ENCODE measurements at regions not wholly inside any gene's neighbourhood (a gene's known extent, or its start where the extent isn't known, plus 50 kb on each side); places are given as distances from the start of the nearest gene placed in this dataset.

- BruUV-seq (replicated peaks): no TSS peak
- dilution Hi-C loops (cut with HindIII; ENCODE audit: low sequenced_read_pairs, unreplicated experiment) (no loop called here), in situ Hi-C loops (cut with MboI; ENCODE audit: low sequenced_read_pairs) (no loop called here), intact Hi-C loops (cut with micrococcal nuclease) (no loop called here)
- Histone ChIP-seq H3K79me1 (ENCODE audit: low read depth in 1 of 2, low read length in 2 of 2) (no peaks in the 10 kb centered on the region), H3K4me2 (ENCODE audit: low read depth, low read length) (no peak overlapping the region), H3K9me3 (ENCODE audit: control insufficient read depth, insufficient read depth, low read length) (peaks cover 4% of the 10 kb centered on the region), H3K27me3 (ENCODE audit: control insufficient read depth, insufficient read depth, low read length) (no peaks in the 10 kb centered on the region), H3K9me1 (ENCODE audit: insufficient read depth, low read length) (no peaks in the 10 kb centered on the region), H2AFZ (replicated peaks; ENCODE audit: low read length, poor library complexity) (no peak overlapping the region), H2BK15ac (ENCODE audit: low read depth, low read length) (no peak overlapping the region), H3K14ac (replicated peaks; ENCODE audit: low read depth, low read length) (no peak overlapping the region), H2BK20ac (ENCODE audit: low read depth, low read length) (no peak overlapping the region), H4K20me1 (ENCODE audit: insufficient read depth, low read length) (no peaks in the 10 kb centered on the region), H3K9ac (ENCODE audit: low read depth, low read length) (no peak overlapping the region), H4K5ac (ENCODE audit: low read depth, low read length) (no peak overlapping the region), H2BK120ac (ENCODE audit: low read depth, low read length) (no peak overlapping the region), H3K27ac (ENCODE audit: insufficient read depth, low read length) (no peak overlapping the region), H3K56ac (ENCODE audit: extremely low read depth, insufficient read depth, low read length) (no peak overlapping the region), H4K91ac (ENCODE audit: insufficient read depth, low read depth, low read length) (no peak overlapping the region), H4K8ac (ENCODE audit: low read depth in 2 of 2, low read length in 2 of 2) (no peak overlapping the region), H3K23ac (ENCODE audit: low read depth, low read length) (no peak overlapping the region), H2AK5ac (ENCODE audit: low read depth, low read length) (no peak overlapping the region), H2AK9ac (replicated peaks; ENCODE audit: low read depth, low read length, poor library complexity) (no peak overlapping the region), H3K4ac (ENCODE audit: low read depth, low read length) (no peak overlapping the region), H3K4me1 (ENCODE audit: control insufficient read depth, insufficient read depth, low read length) (no peaks in the 10 kb centered on the region), H3K18ac (ENCODE audit: low read depth, low read length) (no peak overlapping the region), H3K36me3 (ENCODE audit: control insufficient read depth, insufficient read depth, low read length) (no peaks in the 10 kb centered on the region), H2BK5ac (ENCODE audit: low read depth, low read length, poor library complexity, severe bottlenecking) (no peak overlapping the region), H3K4me3 (ENCODE audit: insufficient read depth, low read depth, low read length) (no peak overlapping the region)
- DNase-seq (no peak), ATAC-seq (ENCODE audit: low read depth) (no peak)
- WGBS, 2 experiments (ENCODE audit: extremely low coverage in 2 of 2, insufficient read length in 1 of 2): no CpG with 5 or more reads among the region's 7 CpGs
- CTCF ChIA-PET: interaction anchor here (0.6 kb wide), 1 partner anchor 327 kb away, joined by 3 read pairs; no protein-coding TSS in a partner anchor
- POLR2A ChIA-PET (ENCODE audit: unreplicated experiment): no interaction called here
- TF ChIP-seq BHLHE40 (IDR thresholded peaks at IDR 0.05; ENCODE audit: low read depth, low read length) (no peak), NFE2L2 (IDR thresholded peaks at IDR 0.05; ENCODE audit: low read depth, low read length) (no peak), RAD21 (IDR thresholded peaks at IDR 0.05; ENCODE audit: low read length) (no peak), RFX5 (IDR thresholded peaks at IDR 0.05; ENCODE audit: low read depth, low read length) (no peak), USF2 (IDR thresholded peaks at IDR 0.05; ENCODE audit: low read depth, low read length) (no peak)
Measured at GRCh38 chr20:6993511-6993910, 226.0 kb downstream of the BMP2 start.
